B cell (primary cell): ENCODE measurements at regions not wholly inside any gene's neighbourhood (a gene's known extent, or its start where the extent isn't known, plus 50 kb on each side); places are given as distances from the start of the nearest gene placed in this dataset.

Source experiments
- CTCF ChIP-seq: fragments of 200-600 bp; IDR thresholded peaks from one replicate; pipeline ENCODE4 v1.8.0; 2022; ENCODE audit warnings: antibody characterized with exemption, mild to moderate bottlenecking
- EZH2 ChIP-seq: IDR thresholded peaks from 2 replicates; pipeline ENCODE4 v1.6.1; 2012; ENCODE audit warnings: borderline replicate concordance, low read depth, mild to moderate bottlenecking, moderate library complexity, low read length; ENCODE audit not compliant: insufficient read depth, poor library complexity, severe bottlenecking

DNA sequence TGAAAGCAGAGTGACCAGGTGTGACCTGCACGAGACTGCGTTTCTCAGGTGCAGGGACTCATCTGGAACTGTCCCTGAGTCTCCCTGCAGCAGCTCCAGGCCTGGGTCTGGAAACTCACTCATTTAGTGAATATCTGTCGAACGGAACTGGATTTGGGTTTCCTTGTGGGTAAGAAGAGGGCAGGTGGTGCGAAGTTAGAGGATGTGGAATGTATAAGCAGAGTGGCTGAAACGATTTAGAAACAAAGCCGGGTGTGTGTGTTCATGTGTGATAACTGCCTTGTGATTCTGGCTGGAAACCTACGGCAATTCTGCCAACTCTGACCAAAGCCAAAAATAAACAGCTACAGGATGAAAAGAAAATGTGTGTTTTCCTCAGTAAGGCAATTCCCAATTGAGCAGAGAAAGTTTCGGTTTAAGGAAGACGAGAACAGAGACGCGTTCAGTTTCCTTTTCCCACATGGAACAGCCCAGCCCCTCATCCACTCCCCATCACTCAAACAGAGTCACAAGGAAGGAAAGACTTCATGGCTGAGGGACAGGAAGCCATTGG, 130.3 kb downstream of the NSG2 start:
- TF ChIP-seq CTCF: no peak
- no peak for TF ChIP-seq EZH2
